Middle frontal gyrus (tissue), 1 donor: ENCODE measurements at regions not wholly inside any gene's neighbourhood (a gene's known extent, or its start where the extent isn't known, plus 50 kb on each side); places are given as distances from the start of the nearest gene placed in this dataset.
"Not testable (repeated sequence)": the region's sequence is repeated elsewhere in the genome, so short reads cannot be mapped to it uniquely, and the experiment has no call there.

Experiments
- DNase-seq: peaks from one replicate; pipeline ENCODE4 v3.0.0-alpha.2; 2015; ENCODE audit warnings: low spot score; ENCODE audit errors: extremely low spot score

DNA sequence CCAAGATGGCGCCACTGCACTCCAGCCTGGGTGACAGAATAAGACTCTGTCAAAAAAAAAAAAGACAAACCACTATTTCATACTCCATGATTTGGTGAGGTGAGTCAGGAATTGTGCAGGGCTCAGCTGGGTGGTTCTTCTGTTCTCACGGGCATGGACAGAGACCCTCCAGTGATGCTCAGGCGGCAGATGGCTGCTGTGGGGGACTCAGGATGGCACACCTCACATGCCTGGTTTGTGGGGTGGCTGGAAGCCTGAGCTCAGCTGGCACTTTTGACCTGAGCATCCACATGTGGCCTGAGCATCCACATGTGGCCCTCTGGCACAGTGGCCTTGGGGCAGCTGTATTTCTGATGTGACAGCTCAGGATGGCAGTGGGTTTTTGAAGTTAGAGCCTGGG is 217.2 kb downstream of the IRX2 start:
- DNase-seq, result no peak

DNA sequence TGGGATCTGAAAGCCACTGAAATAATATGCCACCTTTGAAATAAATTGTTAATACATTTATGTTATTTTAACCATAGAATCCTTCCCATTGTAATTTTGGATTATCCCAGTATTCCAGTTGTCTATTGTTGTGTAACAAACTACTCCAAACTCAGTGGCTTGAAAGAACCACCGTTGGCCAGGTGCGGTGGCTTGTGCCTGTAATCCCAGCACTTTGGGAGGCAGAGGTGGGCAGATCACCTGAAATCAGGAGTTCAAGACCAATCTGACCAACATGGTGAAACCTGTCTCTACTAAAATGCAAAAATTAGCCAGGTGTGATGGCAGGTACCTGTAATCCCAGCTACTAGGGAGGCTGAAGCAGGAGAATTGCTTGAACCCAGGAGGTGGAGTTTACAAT is 217.6 kb downstream of the IRX2 start:
- not testable (repeated sequence) for DNase-seq

DNA sequence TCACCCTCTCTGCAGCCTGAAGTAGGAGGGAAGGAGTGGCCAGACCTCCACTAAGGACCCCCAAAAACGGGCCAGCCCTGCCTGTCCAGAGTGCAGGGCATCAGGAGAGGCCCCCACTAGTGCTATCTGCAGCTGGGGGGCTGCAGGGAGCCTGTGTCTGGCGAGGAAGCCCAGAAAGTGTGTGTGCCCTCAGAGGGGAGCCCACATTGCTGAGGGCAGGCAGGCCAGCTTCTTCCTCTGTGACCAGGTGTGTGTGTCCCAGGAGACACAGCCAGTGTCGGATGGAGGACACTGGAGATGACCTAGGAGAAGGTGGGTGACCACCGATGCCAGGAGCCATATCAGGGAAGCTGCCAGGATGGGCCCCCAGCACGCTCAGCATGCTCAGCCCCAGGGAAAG is 218.7 kb downstream of the IRX2 start:
- DNase-seq, result no peak

DNA sequence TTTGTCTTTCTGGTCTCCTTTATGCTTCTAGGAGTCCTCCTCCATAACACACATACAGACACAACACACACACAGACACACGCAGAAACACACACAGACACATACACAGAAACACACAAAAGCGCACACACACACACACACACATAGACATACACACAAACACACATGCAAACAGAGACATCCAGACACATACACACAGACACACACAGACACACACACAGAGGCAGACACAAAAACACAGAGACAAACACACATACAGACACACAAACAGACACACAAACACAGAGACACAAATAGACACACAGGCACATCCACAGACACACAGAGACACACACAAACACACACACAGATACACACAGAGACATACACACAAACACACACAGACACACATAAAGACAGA is 220.2 kb downstream of the IRX2 start:
- no peak for DNase-seq

DNA sequence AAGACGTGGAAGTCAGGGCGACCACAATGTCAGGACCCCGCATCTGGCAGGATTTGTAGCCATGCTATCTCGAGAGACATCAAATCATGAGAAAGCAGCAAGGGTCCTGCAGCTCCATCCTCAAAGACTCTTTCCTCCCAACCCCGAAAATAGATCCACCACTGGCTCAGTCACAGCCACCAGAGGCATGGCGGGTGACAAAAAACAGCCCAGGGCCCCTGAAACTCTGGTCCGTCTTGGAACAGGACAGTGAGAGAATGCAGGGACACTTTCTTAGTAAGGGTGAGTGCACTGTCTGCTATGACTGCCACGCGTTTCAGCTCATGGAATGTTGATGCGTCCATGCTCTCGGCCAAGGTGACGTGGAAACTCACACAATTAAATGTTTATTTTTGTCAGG is 220.9 kb downstream of the IRX2 start:
- no peak for DNase-seq

DNA sequence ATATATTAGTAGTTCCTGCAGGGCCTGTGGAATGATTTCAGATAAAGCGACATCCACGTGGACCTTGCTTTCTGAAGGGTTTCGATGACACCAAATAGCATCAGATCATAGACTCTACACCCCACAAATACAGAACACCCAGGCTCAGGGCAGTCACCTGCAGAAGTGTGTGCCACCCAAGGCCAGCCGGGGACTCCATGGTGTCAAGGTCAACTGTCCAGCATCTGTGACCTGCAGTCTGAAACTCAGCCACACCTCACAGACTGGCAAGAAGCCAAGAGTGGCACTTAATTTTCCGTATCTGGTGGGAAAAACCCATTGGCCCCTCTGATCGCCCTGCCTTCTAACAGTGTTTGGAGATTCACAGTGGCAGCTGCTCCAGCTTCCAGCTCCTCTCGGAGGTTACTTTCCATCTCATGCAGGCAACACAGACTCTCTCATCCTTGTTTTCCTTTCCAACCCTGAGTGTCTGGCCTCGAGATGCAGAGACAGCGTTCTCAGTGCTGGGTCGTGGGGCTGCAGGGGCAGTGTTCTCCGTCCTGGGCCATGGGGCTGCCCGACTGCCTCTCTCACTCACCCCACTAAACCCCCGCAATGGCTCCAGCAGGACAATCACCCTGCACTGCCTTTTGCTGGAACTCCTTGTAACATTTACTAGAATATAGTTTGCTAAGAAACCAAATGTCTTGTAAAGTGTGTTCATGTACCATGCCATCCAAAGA is 221.9 kb downstream of the IRX2 start:
- no peak for DNase-seq

DNA sequence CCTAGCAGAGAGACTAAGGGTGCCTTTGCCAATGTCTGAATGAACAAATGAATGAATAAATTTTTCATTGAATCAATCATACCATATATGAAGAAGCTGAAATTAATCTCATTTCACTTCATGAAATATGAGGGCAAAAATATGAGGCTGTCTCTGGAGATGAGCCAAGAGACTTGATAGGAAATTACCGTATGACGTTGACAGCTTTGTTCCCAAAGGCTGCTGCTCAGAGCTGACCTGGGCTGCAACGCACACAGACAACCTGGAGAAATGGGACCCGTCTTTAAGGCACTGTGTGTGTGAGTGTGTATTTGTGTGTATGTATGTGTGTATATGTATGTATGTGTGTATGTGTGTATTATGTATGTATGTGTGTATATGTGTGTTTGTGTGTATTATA is 226.1 kb downstream of the IRX2 start:
- DNase-seq, result no peak

DNA sequence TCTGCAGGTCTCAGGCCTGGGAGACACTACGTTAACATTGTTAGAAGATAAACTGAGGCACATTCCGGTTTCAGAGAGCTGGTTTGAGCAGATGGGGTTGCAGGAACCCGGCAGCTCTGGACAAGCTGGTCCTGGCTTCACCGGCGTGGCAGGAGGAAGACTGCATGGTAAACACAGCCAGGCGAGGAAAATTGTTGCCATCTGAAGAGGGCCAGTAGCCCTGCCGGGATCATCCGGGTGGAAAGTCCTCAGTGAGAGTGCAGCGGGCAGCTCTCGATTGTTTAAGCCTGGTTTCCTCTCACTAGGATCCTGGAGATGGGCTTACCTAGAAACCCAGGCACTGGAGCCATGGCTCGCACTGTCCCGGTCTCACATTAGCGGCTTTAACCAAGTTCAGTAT is 226.9 kb downstream of the IRX2 start:
- no peak for DNase-seq

DNA sequence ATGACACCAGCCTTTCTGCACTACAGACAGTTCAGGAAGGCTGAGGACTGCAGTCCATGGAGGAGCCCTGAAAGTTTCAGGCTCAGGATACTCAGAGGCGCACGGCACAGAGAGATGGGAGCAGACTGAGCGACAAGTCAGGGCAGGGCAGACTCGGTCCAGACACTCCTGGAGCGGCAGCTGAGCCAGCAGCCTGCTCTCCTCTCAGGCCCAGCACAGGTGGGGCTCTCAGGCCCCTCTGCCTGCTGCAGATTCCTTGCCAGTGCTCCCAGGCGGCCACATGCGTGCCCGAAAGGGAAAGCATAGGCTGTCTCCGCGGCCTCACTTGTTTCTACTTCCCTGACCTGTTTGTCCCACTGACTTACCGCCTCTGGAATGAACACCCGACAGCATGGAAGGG is 228.3 kb downstream of the IRX2 start:
- no peak for DNase-seq

DNA sequence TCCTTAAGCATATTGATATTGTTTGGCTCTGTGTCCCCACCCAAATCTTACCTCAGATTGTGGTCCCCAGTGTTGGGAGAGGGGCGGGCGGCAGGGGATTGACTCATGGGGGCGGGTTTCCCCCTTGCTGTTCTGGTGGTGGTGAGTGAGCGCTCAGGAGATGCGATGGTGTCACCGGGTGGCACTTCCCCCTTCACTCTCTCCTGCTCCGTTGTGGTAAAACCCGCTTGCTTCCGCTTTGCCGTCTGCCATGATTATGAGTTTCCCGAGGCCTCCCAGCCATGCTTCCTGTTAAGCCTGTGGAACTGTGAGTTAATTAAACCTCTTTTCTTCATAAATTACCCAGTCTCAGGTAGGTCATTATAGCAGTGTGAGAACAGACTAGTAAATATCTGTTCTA is 229.1 kb downstream of the IRX2 start:
- no peak for DNase-seq

DNA sequence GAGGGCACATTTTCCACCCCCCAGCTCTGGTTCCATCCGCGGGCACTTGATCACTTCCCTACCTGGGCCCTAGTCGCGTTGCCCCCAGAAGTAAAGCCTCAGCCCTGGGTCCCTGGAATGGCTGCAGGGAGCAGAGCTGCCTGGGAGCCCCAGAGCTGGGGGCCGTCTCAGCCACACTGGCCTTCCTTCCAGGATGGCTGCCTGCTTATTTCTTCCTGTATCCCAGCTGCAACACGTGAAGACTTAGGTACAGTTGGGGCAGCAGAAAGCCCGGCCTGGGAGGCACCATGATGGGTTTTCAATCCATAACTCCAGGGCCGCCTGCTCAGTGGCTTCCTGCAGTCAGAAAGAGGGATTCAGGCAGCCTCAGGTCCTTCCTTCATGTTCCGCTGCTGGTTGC is 232.3 kb downstream of the IRX2 start:
- no peak for DNase-seq

DNA sequence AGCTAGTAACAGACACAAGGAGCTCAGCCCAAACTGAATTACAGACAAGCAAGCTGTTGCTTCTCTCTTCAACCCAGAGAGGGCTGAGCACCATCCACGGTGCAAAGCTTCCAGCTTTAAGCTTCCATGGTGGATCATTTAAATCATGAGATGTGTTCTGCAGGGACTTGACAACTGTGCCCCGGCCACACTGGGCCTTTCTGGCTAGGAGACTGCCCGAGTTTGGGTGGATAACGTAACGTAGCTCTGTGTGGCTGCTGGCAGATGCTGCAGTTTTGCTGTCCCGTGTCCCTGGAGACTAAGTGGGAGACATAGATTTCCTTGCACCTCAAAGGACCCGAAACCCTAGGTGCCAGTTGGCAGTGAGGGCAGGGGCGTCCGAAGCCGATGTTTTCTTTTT is 234.0 kb downstream of the IRX2 start:
- no peak for DNase-seq

DNA sequence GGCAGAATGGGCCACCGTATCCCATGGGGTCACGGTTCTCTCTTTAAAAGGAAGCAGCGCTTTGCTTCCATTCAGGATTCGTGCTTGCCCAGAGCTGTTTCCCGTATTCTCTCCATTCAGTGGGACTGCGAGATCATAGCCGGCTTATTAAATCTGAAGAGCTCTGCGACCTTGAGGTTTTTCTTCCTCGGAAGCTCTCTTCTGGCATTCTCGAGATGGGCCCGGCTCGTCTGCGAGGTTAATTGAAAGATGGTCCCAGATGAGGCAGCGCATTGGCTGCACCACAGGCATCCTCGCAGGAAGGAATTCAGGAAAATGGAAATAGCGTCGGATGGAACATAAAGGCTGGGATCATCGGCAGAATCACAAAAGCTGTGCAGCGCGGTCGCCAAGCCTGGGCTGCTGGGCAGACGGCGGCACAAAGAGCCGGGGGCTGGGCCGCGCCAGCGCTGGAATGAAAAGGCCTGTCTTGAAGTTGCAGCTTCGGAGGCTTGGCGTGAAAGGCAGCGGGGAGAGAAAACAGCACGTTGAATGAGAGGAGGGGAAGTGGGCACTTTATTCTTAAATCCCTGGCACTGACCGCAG is 236.2 kb downstream of the IRX2 start:
- DNase-seq, result no peak

DNA sequence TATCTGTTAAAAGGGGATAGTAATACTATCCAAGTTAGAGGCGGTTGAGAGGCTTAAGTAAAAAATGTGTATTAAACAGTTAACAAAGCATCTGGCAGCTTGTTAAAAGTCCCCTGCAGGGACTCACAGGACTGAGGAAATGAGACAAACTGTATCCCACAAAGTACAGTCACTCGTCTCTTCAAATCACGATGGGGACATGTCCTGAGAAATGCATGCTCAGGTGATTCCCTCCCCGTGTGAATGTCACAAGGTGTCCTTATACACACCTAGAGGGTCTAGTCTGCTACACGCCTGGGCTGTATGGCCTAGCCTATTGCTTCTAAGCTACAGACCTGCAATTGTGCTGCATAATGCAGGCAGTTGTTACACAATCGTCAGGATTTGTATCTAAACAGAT is 237.0 kb downstream of the IRX2 start:
- DNase-seq, result no peak

DNA sequence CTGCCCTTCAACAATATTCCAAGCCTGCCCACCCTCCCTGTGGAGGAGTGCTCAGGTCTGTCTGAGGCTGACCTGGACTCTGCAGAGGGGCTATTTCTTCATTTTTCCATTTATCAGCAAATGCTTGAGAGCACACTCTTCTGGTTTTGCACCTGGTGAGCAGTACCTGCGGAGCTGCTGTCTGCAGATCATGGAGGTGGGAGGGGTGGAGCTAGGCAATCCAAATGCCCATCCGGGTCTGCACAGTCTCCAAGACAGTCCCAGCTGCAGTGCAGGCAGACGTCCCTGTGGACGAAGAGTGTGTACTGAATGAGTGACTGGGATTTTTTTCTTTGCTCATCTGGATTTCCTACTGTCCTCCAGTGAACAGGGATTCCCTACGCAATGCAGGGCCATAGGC is 239.8 kb downstream of the IRX2 start:
- DNase-seq, result no peak

DNA sequence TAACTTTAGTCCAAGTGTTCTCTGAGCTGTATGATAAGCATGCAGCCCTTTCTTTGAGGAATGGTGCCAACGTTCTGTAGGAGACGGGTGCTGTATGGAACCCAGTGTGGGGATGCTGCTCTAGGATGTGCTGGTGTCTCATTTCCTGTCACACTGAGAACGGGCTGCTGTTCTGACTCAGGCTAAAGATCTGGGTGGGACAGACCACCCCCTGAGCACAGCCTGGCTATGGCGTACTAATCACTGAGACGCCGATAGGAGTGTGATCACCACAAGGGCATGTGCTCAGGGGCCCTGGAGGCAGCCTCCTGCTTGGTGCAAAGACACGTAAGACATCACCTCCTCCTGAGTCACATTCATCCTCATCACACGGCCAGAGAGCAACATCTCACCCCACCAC is 240.4 kb downstream of the IRX2 start:
- no peak for DNase-seq

DNA sequence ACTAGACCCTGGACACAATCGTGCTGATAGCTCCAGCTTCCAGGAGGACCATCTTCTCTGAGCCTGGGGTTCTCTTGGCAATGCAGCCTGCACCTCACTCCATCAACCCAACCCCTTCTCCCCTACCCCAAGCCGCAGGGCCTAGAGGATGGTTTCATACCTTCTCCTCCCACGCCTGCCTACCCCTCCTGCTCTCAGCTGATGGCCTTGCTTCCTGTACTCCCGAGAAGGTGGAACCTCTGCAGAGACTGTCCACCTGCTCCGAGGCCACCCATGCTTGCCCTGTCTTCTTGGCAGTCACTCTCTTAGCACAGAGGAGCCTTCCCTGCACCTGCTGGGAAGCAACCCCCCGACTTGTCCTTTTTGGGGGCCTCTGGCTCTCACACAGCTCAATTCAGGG is 241.9 kb downstream of the IRX2 start:
- DNase-seq, result no peak

DNA sequence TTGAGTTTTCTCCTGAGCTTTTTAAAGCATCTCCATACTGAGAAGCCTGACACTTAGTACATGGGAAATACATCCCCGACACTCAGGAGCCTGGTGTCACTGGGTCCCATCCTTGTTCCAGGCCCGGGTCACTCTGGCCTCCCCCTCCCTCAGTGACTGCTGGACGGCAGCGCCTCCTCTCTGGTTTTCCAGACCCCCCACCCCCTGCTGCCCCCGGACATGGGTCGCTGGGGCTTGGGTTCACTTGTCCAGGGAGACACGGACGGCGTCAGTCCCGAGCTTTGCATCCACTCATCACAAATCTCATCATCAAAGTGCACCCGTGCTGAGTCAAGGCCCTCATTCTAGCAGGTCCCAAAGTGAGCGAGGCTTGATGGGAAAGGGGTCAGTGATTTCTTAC is 243.0 kb downstream of the IRX2 start:
- DNase-seq, result no peak

DNA sequence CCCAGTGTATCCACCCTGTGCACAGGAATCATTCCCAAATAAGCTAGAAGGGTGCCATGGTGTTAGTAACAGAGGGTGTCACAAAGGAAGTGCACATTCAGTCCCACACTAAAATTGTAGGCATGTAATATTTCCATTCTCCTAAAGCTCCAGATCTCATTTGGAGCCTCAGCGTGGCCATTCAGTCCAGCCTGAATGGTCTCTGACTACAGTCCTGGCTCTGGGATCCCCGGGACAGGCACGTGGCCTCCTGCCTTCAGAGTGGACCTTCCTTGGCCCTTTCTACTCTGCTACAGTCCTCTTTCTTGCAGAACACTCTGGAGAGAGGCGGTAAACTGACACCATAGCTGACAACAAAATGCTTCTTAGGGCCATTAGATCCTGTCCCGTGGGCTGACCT is 243.9 kb downstream of the IRX2 start:
- DNase-seq, result no peak

DNA sequence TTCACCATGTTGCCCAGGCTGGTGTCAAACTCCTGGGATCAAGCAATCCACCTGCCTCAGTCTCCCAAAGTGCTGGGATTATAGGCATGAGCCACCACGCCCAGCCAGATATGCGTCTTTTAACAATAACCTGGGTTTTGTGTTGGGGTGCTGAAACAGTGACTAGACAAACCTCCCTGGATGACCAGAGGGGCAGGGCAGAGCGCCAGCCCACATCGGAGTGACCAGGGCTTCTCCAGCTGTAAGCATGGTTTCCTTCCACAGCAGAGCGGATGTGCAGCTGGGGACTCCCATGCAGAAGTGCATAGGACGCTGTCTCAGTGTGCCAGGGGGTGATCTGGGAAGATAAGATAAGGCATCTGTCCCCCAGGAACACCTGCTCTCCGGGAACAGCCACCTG is 244.9 kb downstream of the IRX2 start:
- DNase-seq, result no peak

DNA sequence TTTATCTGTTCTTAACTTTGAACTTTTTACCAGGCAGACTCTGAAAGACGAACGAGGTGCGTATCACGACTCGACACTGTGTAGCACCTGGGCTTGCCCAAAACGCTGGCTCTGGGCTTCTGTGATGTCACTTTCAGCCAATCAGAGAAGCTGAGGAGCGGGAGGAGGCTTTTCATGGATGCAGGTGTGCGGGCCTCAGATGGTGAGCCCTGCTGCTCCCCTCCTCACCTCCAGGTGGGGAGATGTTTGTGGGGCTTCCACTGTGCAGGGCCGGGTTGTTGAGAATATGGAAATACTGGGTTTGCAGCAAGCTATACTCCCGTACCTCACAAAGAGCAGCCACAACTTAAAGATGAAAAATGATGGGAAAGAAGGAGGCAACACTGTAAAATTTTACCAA is 246.3 kb downstream of the IRX2 start:
- DNase-seq, result no peak

DNA sequence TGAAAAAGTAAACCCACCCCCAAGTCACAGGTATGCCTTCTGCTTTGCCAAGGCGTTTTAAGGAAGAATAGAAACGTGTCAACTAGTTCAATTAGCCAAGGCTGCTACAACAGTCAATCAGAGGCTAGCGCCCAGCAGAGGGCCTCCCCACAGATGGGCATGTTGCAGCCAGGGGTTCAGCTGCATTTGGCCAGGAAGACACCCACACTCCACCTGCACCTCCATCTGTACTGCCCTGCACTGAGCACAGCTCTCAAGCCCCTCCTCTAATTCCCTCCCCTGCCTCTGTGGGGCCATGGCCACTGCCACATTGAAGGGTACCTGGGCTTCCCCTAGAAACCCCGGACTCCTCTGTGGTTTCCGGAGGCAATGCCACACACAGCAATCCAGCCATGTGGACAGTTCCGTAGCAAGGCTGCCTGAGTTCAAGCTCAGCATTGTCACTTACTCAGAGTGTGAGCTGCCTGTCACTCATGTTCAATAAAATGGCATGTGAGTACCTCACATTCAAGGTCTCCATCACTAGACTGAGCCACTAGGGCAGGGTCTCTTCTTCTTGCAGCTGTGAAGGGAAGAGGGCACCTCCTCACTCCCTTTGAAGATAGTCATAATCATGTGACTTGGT is 248.4 kb downstream of the IRX2 start:
- DNase-seq, result no peak

DNA sequence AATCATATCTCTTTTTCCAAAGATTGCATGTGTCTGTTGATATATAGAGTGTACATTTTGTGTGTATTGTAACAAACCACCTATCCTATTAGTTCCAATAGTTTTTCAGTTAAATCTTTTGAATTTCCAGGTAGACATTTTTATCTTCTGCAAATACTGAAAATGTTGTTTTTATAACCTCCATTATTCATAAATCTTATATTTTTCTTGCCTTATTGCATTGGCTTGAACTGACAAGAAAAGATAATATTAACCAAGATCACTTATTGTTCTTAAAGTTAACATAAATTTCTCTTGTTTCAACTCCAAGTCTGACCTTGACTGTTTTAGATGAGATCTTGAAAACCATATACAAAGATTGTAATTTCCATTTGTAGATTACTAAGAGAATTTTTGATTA is 251.6 kb downstream of the IRX2 start:
- DNase-seq, result no peak
